HG02885 (cell line): ENCODE measurements at regions not wholly inside any gene's neighbourhood (a gene's known extent, or its start where the extent isn't known, plus 50 kb on each side); places are given as distances from the start of the nearest gene placed in this dataset.
"Not testable (repeated sequence)": the region's sequence is repeated elsewhere in the genome, so short reads cannot be mapped to it uniquely, and the experiment has no call there.

Experiments
- ATAC-seq: cut with Tn5 transposase; IDR thresholded peaks from one replicate; pipeline ENCODE4 v1.9.1; 2021; ENCODE audit warnings: mild to moderate bottlenecking; ENCODE audit not compliant: unreplicated experiment, poor library complexity

DNA sequence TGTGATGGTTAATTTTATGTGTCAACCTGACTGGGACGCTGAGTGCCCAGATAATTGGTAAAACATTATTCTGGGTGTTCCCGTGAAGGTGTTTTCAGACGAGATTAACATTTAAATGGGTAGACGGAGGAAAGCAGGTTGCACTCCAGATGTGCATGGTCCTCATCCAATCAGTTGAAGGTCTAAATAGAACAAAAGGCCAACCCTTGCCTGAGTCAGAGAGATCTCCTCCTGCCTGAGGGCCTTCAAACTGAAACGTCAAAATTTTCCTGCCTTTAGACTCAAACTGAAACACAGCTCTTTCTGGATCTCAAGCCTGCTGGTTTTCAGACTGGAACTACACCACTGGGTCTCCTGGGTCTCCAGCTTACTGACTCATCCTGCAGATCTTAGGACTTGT is 73.5 kb downstream of the NPIPA8 start:
- ATAC-seq = not testable (repeated sequence)

DNA sequence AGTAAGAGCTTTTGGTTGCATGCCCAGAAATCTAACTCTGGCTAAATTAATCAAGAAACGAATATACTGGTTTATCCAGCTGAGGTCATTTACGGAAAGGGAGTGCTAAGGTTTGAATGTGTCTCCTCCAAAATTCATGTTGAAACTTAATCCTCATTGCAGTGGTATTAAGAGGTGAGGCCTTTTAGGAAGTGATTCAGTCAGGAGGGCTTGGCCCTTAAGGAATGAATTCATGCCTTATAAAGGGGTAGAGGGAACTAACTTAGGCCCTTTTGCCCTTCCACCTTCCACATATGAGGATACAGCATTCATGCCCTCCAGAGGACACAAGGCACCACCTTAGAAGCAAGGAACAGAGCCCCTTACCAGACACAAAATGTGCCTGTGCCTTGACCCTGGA is 74.7 kb downstream of the NPIPA8 start:
- not testable (repeated sequence) for ATAC-seq

DNA sequence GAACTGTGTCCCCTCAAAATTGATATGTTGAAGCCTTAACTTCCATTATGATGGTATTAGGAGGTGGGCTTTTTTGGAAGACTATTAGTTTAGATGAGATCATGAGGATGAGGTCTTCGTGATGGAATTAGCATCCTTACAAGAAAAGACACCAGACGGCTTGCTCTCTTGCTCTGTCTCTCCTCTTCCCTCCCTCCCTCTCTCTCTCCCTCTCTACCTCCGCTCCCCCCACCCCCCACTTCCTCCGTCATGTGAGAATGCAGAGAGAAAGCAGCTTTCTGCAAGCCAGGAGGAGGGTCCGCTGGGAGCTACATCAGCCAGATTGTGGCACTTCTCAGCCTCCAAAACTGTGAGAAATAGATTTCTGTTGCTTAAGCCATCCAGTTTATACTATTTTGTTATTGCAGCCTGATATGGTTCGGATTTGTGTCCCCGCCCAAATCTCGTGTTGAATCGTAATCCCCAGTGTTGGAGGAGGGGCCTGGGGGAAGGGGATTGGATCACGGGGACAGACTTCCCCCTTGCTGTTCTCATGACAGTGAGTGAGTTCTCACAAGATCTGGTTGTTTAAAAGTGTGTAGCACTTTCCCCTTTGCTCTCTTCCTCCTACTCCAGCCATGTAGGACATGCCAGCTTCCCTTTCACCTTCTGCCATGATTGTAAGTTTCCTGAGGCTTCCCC is 76.9 kb downstream of the NPIPA8 start:
- ATAC-seq = not testable (repeated sequence)

DNA sequence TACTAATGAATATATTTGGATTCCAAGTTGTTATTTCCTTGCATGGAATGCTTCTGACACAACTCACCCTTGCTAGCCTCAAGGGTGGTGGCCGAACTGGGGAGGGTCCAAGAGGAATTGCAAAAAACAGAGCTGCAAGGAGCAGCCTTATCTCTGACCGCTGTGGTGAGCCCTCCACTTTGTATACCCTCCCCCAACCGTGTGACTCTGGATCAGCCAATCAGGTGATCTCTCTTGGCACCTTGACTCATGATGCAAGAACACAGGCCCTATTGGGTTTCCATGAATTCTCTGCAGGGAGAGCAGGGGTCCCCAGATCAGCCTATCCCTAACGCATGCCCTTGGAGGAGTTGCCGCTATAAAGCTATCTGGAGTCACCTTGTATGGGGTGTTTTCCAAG is 83.6 kb downstream of the NPIPA8 start:
- not testable (repeated sequence) for ATAC-seq

DNA sequence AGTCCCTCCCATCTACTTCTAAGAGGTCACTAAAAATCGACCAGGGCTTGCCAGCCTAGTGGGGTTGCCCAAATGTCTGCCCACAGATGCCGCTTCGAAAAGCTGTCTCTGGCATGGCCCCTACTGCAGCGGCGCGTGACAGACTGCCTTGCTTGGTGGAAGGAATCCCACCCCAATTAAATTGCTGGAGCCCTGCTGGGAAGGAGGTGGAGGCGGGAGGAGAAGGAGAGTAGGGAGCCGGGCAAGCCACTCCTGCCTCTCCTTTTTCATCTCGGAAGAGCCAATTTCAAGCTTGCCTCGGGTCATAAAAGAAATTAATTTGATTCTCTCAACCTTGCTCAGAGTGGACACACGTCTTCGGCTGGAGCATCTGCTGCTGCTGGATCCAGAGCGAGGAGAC is 106.0 kb downstream of the NPIPA8 start:
- not testable (repeated sequence) for ATAC-seq

DNA sequence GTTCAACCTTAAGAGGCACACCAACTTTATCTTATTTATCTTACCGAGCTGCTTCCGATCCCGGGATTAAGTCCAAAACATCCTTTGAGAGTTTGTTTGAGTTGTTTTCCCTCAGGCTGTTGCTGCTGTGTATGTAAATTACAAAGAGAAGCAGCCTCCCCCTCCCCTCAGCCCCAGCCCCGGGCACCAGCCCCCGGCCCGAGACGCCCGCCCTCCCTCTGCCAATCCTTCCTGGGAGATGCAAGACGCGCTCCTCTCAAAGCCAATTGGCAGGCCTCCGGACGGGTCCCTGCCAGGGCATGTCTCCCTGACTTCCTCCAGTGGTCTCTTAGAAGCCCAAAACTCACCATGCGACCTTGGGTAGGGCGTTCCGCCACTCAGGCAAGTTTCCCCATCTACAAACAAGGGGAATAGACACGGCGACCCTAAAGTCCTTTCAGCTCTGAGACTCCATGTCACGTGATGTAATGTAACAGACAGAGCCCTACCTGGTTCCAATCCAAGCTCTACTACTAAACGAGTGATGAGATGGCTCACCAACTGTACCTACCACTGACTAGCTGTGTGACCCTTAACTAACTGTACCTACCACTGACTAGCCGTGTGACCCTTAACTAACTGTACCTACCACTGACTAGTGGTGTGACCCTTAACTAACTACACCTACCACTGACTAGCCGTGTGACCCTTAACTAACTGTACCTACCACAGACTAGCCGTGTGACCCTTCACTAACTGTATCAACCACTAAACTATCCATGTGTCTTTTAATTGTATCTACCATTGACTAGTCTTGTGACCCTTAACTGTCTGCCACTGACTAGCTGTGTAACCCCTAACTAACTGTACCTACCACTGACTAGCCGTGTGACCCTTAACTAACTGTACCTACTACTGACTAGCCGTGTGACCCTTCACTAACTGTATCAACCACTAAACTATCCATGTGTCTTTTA is 114.2 kb downstream of the NPIPA8 start:
- ATAC-seq = not testable (repeated sequence)

DNA sequence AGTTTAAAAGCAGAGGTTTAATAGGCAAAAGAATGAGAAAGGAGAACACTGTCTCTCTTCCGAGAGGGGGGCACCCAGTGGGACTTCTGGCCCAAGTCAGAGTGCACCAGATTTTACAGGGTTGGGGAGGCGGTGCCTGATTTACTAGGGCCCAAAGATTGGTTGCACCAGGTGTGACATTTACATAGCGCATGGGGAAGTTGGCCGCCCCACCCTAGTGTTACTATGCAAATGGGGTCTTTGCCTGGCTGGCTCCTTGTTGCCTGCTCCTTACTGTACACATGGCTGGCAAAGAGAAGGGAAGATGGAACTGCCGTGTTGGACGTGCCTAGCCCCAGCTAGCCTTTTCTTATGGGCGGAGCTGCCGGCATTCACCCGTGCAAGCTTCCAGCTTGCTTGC is 118.8 kb downstream of the NPIPA8 start:
- not testable (repeated sequence) for ATAC-seq

DNA sequence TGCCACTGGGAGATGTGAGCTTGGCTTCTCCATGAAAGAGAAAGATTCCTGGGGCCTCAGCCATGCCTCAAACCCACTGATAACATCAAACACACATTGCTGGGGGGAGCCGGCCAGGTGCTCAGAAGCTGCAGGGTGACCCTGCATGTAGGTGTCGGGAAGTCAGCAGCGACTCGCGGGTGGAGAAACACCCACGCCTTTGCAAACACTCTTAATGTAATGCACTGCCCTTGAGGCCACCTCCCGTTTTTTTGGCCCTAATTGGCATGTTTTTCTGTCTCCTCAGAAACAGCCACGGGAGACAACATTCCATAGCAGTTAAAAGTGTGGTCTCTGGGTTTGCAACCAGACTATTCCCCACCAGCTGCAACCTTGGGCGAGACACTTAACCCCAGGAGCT is 119.7 kb downstream of the NPIPA8 start:
- not testable (repeated sequence) for ATAC-seq

DNA sequence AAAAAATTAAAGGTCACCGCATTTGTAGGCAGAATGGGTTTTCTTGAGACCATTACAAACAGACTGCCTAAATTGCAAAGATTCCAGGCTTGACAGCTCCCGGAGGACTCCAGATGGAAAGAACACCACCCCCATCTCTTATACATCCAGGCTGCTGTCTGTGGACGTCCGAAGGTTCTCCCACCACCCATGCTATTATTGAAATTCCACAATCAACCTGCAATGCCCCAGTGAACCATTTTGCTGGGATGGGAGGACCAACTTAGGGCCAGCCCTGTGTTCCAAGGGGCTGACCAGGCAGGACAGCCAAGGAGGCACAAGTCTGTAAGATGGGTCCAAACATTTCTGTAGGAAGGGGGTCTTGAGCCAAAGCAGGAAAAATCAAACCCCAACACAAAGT is 122.7 kb downstream of the NPIPA8 start:
- ATAC-seq = not testable (repeated sequence)

DNA sequence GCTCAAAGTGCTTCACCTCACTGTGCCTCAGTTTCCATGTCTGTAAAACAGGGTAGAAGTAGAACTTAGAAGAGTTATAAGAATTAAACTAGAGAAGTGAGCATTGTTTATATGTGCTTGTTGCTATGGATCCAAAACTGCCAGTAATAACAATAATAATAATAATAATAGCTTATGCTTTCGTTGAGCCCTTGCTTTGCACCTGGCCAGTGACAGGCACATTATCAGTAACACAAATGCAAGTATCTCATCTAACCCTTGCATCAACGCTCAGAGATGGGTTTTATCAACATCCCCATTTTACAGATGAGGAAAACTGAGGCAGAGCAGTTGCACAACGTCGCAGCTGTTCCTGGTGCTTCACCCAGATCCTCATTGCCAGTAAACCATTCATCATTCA is 125.0 kb downstream of the NPIPA8 start:
- not testable (repeated sequence) for ATAC-seq

DNA sequence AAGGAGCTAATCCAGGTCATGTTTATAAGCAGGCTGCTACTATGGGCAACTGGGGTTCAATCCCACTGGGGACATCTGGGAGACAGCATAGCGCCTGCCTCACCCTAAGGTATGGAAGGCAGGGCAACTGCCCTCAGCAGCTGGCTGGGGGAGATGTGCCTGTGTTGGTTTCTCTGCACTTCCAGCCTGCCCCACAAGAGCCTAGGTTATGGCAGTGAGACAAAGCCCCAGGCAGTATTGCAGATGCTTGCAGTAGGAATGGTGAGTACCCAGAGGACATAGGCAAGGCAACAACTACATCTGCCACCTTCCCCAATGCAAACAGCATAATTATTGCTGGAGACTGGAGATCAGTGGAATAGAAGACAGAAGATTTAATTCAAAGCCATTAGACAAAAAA is 131.8 kb downstream of the NPIPA8 start:
- not testable (repeated sequence) for ATAC-seq

DNA sequence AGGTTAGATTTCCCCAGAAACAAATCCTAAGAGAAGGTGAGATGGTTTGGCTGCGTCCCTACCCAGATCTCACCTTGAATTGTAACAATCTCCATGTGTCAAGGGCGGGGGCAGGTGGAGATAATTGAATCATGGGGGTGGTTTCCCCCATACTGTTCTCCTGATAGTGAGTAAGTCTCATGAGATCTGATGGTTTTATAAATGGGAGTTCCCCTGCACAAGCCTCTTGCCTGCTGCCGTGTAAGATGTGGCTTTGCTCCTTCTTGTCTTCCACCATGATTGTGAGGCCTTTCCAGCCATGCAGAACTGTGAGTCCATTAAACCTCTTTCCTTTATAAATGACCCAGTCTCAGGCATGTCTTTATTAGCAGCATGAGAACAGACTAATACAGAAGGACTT is 132.2 kb downstream of the NPIPA8 start:
- ATAC-seq = not testable (repeated sequence)

DNA sequence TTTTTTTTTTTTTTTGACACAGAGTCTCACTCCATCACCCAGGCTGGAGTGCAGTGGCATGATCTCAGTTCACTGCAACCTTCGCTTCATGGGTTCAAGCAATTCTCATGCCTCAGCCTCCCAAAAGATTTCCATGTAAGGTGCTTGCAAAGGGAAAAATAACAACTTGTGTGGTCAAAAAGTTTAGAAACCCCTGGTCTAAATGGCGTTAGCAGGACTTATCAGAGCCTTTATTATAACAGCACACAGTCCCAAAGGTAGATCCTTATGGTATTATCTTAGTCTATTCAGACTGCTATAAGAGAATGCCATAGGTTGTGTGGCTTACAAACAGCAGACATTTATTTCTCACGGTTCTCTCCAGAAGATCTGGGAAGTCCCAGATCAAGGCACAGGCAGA is 135.0 kb downstream of the NPIPA8 start:
- not testable (repeated sequence) for ATAC-seq

DNA sequence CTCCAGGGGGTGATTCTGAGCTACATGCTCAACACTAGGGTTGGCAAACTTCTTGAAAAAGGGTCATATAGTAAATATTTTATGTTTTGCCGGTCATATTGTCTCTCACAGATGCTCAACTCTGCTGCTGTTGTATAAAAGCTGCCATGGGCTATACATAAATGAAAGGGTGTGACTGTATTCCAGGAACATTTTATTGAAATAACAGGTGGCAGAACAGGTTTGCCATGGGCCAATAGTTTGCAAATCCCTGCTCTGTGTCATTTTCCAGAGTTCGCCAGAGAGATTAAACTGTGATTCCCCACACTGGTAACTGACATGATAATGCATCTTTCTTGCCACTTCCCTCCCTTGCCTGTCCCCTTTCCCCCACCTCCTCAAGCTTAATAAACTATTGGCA is 144.1 kb downstream of the NPIPA8 start:
- ATAC-seq = not testable (repeated sequence)

DNA sequence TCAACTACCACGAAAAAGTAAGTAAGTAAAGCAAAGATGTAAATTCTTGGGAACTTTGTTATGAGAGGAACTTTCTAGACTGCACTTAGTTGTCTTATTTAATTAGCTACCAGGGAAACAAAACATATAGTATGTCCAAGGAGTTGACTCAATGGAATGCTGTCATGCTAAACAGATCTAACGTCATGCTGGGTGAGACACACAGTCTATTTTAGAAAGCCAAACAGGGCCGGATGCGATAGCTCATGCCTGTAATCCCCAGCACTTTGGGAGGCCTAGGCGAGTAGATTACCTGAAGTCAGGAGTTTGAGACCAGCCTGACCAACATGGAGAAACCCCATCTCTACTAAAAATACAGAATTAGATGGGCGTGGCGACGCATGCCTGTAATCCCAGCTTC is 146.4 kb downstream of the NPIPA8 start:
- not testable (repeated sequence) for ATAC-seq

DNA sequence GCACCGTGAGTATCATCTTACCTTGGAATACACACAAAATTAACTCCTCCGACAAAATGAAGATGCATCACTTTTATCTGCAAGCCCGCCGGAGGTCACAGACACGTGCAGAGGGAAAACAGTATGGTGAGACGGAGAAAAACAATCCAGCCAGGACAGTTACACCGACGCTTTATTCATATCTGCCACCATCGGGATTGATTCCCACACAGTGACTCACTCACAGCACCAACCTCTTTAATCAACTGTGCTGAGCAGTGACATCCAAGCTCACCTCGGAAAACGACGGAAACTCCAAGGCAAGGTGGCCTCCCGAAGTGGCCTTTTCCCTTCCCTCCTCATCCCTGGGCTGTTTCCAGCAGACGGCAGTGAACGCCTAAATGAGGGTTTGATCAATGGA is 151.8 kb downstream of the NPIPA8 start:
- not testable (repeated sequence) for ATAC-seq

DNA sequence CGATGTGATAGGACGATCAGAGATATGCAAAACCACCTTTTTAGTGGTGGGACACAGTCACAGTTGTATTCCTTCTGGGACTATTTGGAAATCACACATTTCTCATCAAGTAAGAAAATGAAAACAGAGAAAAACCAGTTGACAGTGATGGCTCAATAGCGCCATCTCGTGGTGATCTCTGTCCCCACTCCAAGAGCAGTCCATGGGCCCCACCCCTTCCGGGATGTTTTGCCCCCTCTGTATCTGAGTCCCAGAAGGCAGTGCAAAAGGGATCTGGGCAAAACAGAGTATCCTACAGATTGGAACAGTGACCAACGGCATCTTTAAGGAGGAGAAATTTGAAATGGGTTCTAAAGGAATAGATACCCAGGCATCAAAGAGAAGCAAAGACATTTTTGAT is 155.5 kb downstream of the NPIPA8 start:
- ATAC-seq = not testable (repeated sequence)

DNA sequence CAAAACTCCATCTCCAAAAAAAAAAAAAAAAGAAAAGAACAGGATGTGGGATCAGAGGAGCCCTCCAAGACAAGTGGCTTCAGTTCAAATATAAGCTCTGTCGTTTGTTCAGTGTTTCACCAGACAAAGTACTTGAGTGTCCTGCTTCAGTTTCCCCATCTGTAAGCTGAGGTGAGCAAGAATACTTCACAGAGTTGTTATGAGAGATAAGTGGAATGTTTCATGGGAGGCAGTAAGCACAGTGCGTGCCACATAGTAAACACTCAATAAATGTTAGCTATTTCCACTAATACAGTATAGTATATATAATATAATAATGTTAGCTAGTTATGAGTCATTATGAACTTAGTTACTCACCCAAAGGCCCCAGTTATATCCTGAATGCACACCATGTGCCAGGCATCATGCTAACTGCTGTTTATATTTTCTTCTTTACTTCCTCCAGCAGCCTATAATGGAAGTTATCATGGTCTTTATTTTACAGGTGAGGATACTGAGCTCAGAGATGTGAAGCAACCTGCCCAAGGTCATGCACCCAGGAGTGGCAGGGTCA is 162.5 kb downstream of the NPIPA8 start:
- not testable (repeated sequence) for ATAC-seq

DNA sequence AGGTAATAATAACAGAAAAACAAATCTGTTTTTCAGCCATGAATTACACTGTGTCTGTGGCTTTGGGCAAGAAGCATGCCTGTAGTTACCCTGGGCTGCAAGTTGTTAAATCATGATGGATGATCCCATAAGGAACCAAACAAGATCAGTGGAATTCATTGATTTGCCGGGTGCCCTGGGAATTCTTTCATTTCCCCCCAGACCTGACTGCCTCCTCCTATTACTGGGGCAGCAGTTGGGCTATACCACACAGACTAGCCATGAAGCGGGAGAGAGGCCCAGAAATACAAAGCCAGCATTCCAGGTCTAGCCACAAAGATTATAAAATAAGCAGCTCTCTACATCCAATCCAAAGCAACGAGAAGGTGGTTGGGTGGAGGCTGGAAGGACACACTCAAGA is 174.2 kb downstream of the NPIPA8 start:
- not testable (repeated sequence) for ATAC-seq

DNA sequence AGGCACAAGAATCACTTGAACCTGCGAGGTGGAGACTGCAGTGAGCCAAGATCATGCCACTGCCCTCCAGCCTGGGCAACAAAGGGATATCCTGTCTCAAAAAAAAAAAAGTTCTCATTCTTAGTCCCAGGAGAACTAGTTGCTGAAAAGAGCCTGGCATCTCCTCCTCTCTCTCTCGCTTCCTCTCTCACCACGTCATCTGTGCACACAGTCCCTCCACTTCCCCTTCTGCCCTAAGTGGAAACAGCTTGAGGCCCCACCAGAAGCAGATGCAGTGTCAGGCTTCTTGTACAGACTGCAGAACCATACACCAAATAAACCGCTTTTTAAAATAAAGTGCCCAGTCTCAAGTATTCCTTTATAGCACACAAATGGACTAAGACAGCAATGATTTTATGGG is 175.3 kb downstream of the NPIPA8 start:
- not testable (repeated sequence) for ATAC-seq

DNA sequence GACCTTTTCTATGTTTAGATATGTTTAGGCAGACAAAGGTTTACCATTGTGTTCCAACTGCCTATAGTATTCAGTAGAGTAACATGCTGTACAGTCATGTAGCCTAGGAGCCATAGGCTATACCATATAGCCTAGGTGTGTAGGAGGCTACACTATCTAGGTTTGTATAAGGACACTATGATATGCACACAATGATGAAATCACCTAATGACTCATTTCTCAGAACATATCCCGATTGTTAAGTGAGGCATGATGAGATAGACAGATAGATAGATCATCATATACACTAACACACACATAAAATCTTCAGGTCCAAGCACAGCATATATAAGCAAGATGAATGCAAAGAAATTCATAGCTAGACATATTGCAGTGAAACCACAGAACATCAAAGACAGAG is 177.4 kb downstream of the NPIPA8 start:
- not testable (repeated sequence) for ATAC-seq
